Breast epithelium (tissue), 4 donors: ENCODE measurements at regions not wholly inside any gene's neighbourhood (a gene's known extent, or its start where the extent isn't known, plus 50 kb on each side); places are given as distances from the start of the nearest gene placed in this dataset.
"Not testable (repeated sequence)": the region's sequence is repeated elsewhere in the genome, so short reads cannot be mapped to it uniquely, and the experiment has no call there.

ENCODE experiments used
- DNase-seq, 2 donors: peaks; one replicate each; pipeline ENCODE4 v3.0.0-alpha.2; 2019; ENCODE audit warnings: low spot score in 2 of 2
- H3K27ac ChIP-seq, 2 donors: fragments of 200-600 bp; sonication (generic) in 1 of 2; one replicate each; pipeline ENCODE4 v1.5.1; 2016 to 2019; ENCODE audit warnings: mild to moderate bottlenecking in 1 of 2
- H3K27me3 ChIP-seq, 2 donors: fragments of 200-600 bp; sonication (generic) in 1 of 2; one replicate each; pipeline versions ENCODE4 v1.5.1 to v1.6.0; 2017 to 2019; ENCODE audit warnings: control low read depth in 1 of 2, mild to moderate bottlenecking in 1 of 2
- H3K36me3 ChIP-seq: fragments of 200-600 bp; one replicate; pipeline ENCODE4 v1.5.1; 2019
- H3K4me1 ChIP-seq, 2 donors: fragments of 200-600 bp; sonication (generic); one replicate each; pipeline ENCODE4 v1.5.1; 2016 to 2019; ENCODE audit warnings: control low read depth in 1 of 2
- H3K4me3 ChIP-seq, 3 donors: fragments of 200-600 bp; sonication (generic); 1 replicate in 2 of 3; 2 replicates in 1 of 3; pipeline ENCODE4 v1.5.1; 2016 to 2019; ENCODE audit warnings: mild to moderate bottlenecking in 3 of 3, moderate library complexity in 2 of 3
- H3K9me3 ChIP-seq, 2 donors: fragments of 200-600 bp; sonication (generic) in 1 of 2; one replicate each; pipeline ENCODE4 v1.5.1; 2016 to 2019; ENCODE audit warnings: control low read depth in 1 of 2
- CTCF ChIP-seq, 3 donors: fragments of 450-650 bp; IDR thresholded peaks; one replicate each; pipeline ENCODE4 v1.5.1; 2016 to 2017; ENCODE audit warnings: antibody characterized with exemption in 3 of 3, mild to moderate bottlenecking in 3 of 3, moderate library complexity in 3 of 3
- POLR2A ChIP-seq: fragments of 450-650 bp; IDR thresholded peaks from one replicate; pipeline ENCODE4 v1.6.1; 2016; ENCODE audit warnings: antibody characterized with exemption, mild to moderate bottlenecking, moderate library complexity
- POLR2AphosphoS5 ChIP-seq, 3 donors: sonication (generic); formaldehyde crosslinking; IDR thresholded peaks; one replicate each; pipeline ENCODE4 v1.6.1; 2017; ENCODE audit warnings: antibody characterized with exemption in 3 of 3
- intact Hi-C: fragments of 100-400 bp; cut with DNase I; formaldehyde crosslinking; loops from one replicate; pipeline ENCODE4 v1.15.1; 2023; ENCODE audit warnings: low total_unique reads

GRCh38 chr10:78672918-78673317 lies 395.8 kb upstream of the ZMIZ1 start:
- Histone ChIP-seq H3K9me3 (no peaks in the 10 kb centered on the region), H3K4me1 (no peaks in the 10 kb centered on the region), H3K36me3 (no peaks in the 10 kb centered on the region), H3K4me3 (no peak overlapping the region), H3K27ac (no peak overlapping the region), H3K27me3 (no peaks in the 10 kb centered on the region)
- intact Hi-C loops, result no loop called here
- TF ChIP-seq CTCF (IDR thresholded peaks at IDR 0.05) (no peak), POLR2A (no peak), POLR2AphosphoS5 (IDR thresholded peaks at IDR 0.05) (no peak)
- no peak for DNase-seq

GRCh38 chr10:78681141-78681540 lies 387.6 kb upstream of the ZMIZ1 start:
- DNase-seq, result not testable (repeated sequence)

GRCh38 chr10:78681986-78682385 lies 386.8 kb upstream of the ZMIZ1 start:
- H3K9me3 ChIP-seq, H3K27ac ChIP-seq, H3K36me3 ChIP-seq, H3K27me3 ChIP-seq, H3K4me3 ChIP-seq, DNase-seq, intact Hi-C loops, H3K4me1 ChIP-seq: not testable (repeated sequence)

More at GRCh38 chr10:78681141-78681540, 387.6 kb upstream of the ZMIZ1 start:
- H3K36me3 ChIP-seq, H3K4me1 ChIP-seq, H3K9me3 ChIP-seq, H3K4me3 ChIP-seq, H3K27me3 ChIP-seq, H3K27ac ChIP-seq, intact Hi-C loops: not testable (repeated sequence)

- Histone ChIP-seq H3K4me3 (no peak overlapping the region), H3K36me3 (no peaks in the 10 kb centered on the region), H3K27ac (no peak overlapping the region), H3K27me3 (no peaks in the 10 kb centered on the region), H3K9me3 (no peaks in the 10 kb centered on the region), H3K4me1 (no peaks in the 10 kb centered on the region)
- TF ChIP-seq POLR2A (no peak), POLR2AphosphoS5 (IDR thresholded peaks at IDR 0.05) (no peak), CTCF (IDR thresholded peaks at IDR 0.05) (no peak)
- intact Hi-C loops, result no loop called here
- no peak for DNase-seq
Observed at GRCh38 chr10:78684947-78685346, 383.8 kb upstream of the ZMIZ1 start.

- Histone ChIP-seq H3K27ac (no peak overlapping the region), H3K27me3 (no peaks in the 10 kb centered on the region), H3K9me3 (no peaks in the 10 kb centered on the region), H3K4me1 (no peaks in the 10 kb centered on the region), H3K36me3 (no peaks in the 10 kb centered on the region), H3K4me3 (no peak overlapping the region)
- DNase-seq, result no peak
- intact Hi-C loops, result no loop called here
- TF ChIP-seq POLR2A, result no peak
- no peak for TF ChIP-seq POLR2AphosphoS5 (IDR thresholded peaks at IDR 0.05)
- no peak for TF ChIP-seq CTCF (IDR thresholded peaks at IDR 0.05)
Observed at GRCh38 chr10:78685466-78686103, 383.2 kb upstream of the ZMIZ1 start.

GRCh38 chr10:78686444-78687060 lies 382.2 kb upstream of the ZMIZ1 start:
- Histone ChIP-seq H3K36me3 (no peaks in the 10 kb centered on the region), H3K4me1 (no peaks in the 10 kb centered on the region), H3K27me3 (no peaks in the 10 kb centered on the region), H3K9me3 (no peaks in the 10 kb centered on the region), H3K27ac (no peak overlapping the region), H3K4me3 (no peak overlapping the region)
- no peak for DNase-seq
- intact Hi-C loops, result no loop called here
- TF ChIP-seq POLR2A, result no peak
- no peak for TF ChIP-seq POLR2AphosphoS5 (IDR thresholded peaks at IDR 0.05)
- TF ChIP-seq CTCF (IDR thresholded peaks at IDR 0.05), result no peak
